ENCODE measurements at regions not wholly inside any gene's neighbourhood (a gene's known extent, or its start where the extent isn't known, plus 50 kb on each side); places are given as distances from the start of the nearest gene placed in this dataset.

GRCh38 chr16:5235119-5235518 lies 137.5 kb upstream of the EEF2KMT start:
- TF ChIP-seq ZNF560 (tag by site-specific recombination; IDR thresholded peaks at IDR 0.05; ENCODE audit: borderline replicate concordance) (no peak), ZNF302 (tag by site-specific recombination; IDR thresholded peaks at IDR 0.05; ENCODE audit: low read depth) (no peak)

Measured in HEK293 (cell line).